ENCODE measurements at regions not wholly inside any gene's neighbourhood (a gene's known extent, or its start where the extent isn't known, plus 50 kb on each side); places are given as distances from the start of the nearest gene placed in this dataset.

GRCh38 chr6:169927711-169928110 is 176.3 kb downstream of the ERMARD start:
- TF ChIP-seq POLR2A (IDR thresholded peaks at IDR 0.05) (no peak), CTCF (IDR thresholded peaks at IDR 0.05) (no peak)
